Lung (tissue), 11 donors: ENCODE measurements at regions not wholly inside any gene's neighbourhood (a gene's known extent, or its start where the extent isn't known, plus 50 kb on each side); places are given as distances from the start of the nearest gene placed in this dataset.

ENCODE experiments used
- ATAC-seq: fragments of 200-7000 bp; cut with Tn5 transposase; one replicate; pipeline ENCODE4 v1.9.1; 2020; ENCODE audit warnings: moderate number of reproducible peaks; ENCODE audit not compliant: insufficient read depth, low FRiP score
- DNase-seq, 3 donors: peaks; one replicate each; pipeline ENCODE4 v3.0.0-alpha.2; 2013 to 2017
- H3K27ac ChIP-seq, 2 donors: one replicate each; pipeline ENCODE4 v1.5.1; 2013; ENCODE audit warnings: mild to moderate bottlenecking in 2 of 2, moderate library complexity in 2 of 2, control low read depth in 1 of 2, inconsistent platforms in 1 of 2, low read depth in 1 of 2, low read length in 1 of 2
- H3K27me3 ChIP-seq, 3 donors: one replicate each; pipeline ENCODE4 v1.5.1; 2013; ENCODE audit warnings: low read length in 2 of 3; ENCODE audit not compliant: control insufficient read depth in 3 of 3, insufficient read depth in 3 of 3
- H3K36me3 ChIP-seq, 4 donors: one replicate each; pipeline ENCODE4 v1.5.1; 2013; ENCODE audit warnings: low read length in 4 of 4, mild to moderate bottlenecking in 1 of 4, moderate library complexity in 1 of 4; ENCODE audit not compliant: control insufficient read depth in 4 of 4, insufficient read depth in 4 of 4
- H3K4me1 ChIP-seq, 5 donors: one replicate each; pipeline ENCODE4 v1.5.1; 2013; ENCODE audit warnings: low read length in 5 of 5, mild to moderate bottlenecking in 2 of 5, moderate library complexity in 1 of 5; ENCODE audit not compliant: control insufficient read depth in 5 of 5, insufficient read depth in 5 of 5
- H3K4me3 ChIP-seq: one replicate; pipeline ENCODE4 v1.5.1; 2013; ENCODE audit warnings: mild to moderate bottlenecking, control low read depth, moderate library complexity
- H3K9ac ChIP-seq, 2 donors: one replicate each; pipeline ENCODE4 v1.5.1; 2013; ENCODE audit warnings: low read length in 2 of 2, control low read depth in 1 of 2; ENCODE audit not compliant: insufficient read depth in 1 of 2
- H3K9me3 ChIP-seq, 4 donors: one replicate each; pipeline ENCODE4 v1.5.1; 2013; ENCODE audit warnings: low read length in 3 of 4, mild to moderate bottlenecking in 1 of 4, moderate library complexity in 1 of 4; ENCODE audit not compliant: control insufficient read depth in 4 of 4, insufficient read depth in 3 of 4
- CTCF ChIP-seq: IDR thresholded peaks from 2 replicates; pipeline ENCODE4 v1.5.1; 2012; ENCODE audit warnings: mild to moderate bottlenecking; ENCODE audit errors: control extremely low read depth, extremely low read depth
- WGBS, 2 donors: extraction: QIAGEN DNeasy Blood & Tissue Kit; methylation state at CpG; one replicate each; pipeline ENCODE4 v1.1.7; 2013; 5-methylcytosine and 5-hydroxymethylcytosine counted together
- donor health status: control.
- donor health status: control.
- donor health status: Bipolar disorder and iron deficiency.
- donor health status: healthy.
- donor health status: DM: yes; HTN: yes; CAD: no.

DNA sequence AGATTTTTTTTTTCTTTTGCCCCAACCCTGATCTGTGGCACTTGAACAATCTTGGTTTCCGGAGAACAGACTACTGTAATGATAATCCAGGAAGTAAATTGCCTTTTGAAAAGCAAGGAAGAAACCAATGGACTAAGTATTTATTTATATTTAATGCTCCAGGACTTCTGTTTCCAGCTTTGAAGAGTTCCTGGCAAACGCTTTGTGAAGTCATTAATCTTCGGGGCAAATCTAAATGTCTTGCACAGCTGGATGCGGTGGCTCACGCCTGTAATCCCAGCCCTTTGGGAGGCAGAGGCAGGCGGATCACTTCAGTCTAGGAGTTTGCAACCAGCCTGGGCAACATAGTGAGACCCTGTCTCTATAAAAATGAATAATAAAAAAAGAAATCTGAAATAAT, 135.1 kb upstream of the GATA6 start:
- H3K27ac ChIP-seq: no peak overlapping the region

GRCh38 chr18:22040533-22040932, 128.9 kb upstream of the GATA6 start:
- Histone ChIP-seq H3K36me3 (no peaks in the 10 kb centered on the region), H3K9ac (no peak overlapping the region), H3K27ac (no peak overlapping the region), H3K27me3 (no peaks in the 10 kb centered on the region), H3K9me3 (no peaks in the 10 kb centered on the region), H3K4me3 (no peak overlapping the region), H3K4me1 (peaks cover 0 to 9% (median 0%) of the 10 kb centered on the region in 5 donors)
- WGBS, 2 donors: 87 to 88% methylated on average over 4 of the region's 4 CpGs
- ATAC-seq: no peak
- DNase-seq: no peak
- no peak for TF ChIP-seq CTCF

More for the DNA sequence above, 135.1 kb upstream of the GATA6 start:
- ATAC-seq (no peak), DNase-seq (peak; percentile 52 to 73 (median 68))
- peaks cover 0 to 4% (median 0%) of the 10 kb centered on the region in 5 donors for H3K4me1 ChIP-seq
- H3K9ac ChIP-seq: no peak overlapping the region
- no peaks in the 10 kb centered on the region for H3K27me3 ChIP-seq
- no peak for TF ChIP-seq CTCF
- 38 to 54% methylated on average over 6 of the region's 6 CpGs for WGBS, 2 donors
- H3K9me3 ChIP-seq: no peaks in the 10 kb centered on the region
- no peaks in the 10 kb centered on the region for H3K36me3 ChIP-seq
- no peak overlapping the region for H3K4me3 ChIP-seq

GRCh38 chr18:22043837-22044236, 125.6 kb upstream of the GATA6 start:
- WGBS, 2 donors: 45 to 61% methylated on average over 4 of the region's 4 CpGs

More at GRCh38 chr18:22043837-22044236, 125.6 kb upstream of the GATA6 start:
- TF ChIP-seq CTCF: no peak
- H3K4me3 ChIP-seq: no peak overlapping the region
- DNase-seq: no peak
- H3K4me1 ChIP-seq: peaks cover 0 to 9% (median 0%) of the 10 kb centered on the region in 5 donors
- no peaks in the 10 kb centered on the region for H3K9me3 ChIP-seq
- ATAC-seq: no peak
- no peaks in the 10 kb centered on the region for H3K27me3 ChIP-seq
- no peak overlapping the region for H3K27ac ChIP-seq
- no peak overlapping the region for H3K9ac ChIP-seq
- H3K36me3 ChIP-seq: no peaks in the 10 kb centered on the region
